SK-N-SH (cell line): ENCODE measurements at regions not wholly inside any gene's neighbourhood (a gene's known extent, or its start where the extent isn't known, plus 50 kb on each side); places are given as distances from the start of the nearest gene placed in this dataset.

ENCODE experiments used
- CTCF ChIA-PET: fragments of 300-600, 350-600 bp; formaldehyde crosslinking; extraction: SDS; loops from one replicate; lab custom pipeline; 2021; lab: Yijun Ruan, JAX
- POLR2A ChIA-PET: fragments of 350-600 bp; sonication (Branson Sonifier 250); formaldehyde crosslinking; extraction: SDS; loops from one replicate; lab custom pipeline; 2020; ENCODE audit warnings: antibody characterized with exemption, inconsistent platforms; lab: Yijun Ruan, JAX
- DNase-seq: peaks from one replicate; pipeline ENCODE4 v3.0.0; 2012
- H2AFZ ChIP-seq: fragments of 200-600 bp; sonication (generic); 2 replicates; pipeline ENCODE4 v1.8.1; 2016; ENCODE audit warnings: antibody characterized with exemption, mild to moderate bottlenecking, low read depth
- H3F3A ChIP-seq: fragments of 200-600 bp; sonication (generic); replicated peaks from 2 replicates; pipeline ENCODE3; 2016; ENCODE audit warnings: antibody characterized with exemption, mild to moderate bottlenecking; ENCODE audit not compliant: insufficient read depth
- H3K27ac ChIP-seq, 2 experiments: fragments of 200-500 bp in 1 of 2; fragments of 200-600 bp in 1 of 2; sonication (Bioruptor generic) in 1 of 2; sonication (generic), shearing (Covaris generic) in 1 of 2; 2 replicates each; pipeline versions ENCODE4 v1.5.1 to v1.6.1; 2014 to 2016; ENCODE audit warnings: low read depth in 2 of 2, inconsistent platforms in 1 of 2, low read length in 1 of 2, mild to moderate bottlenecking in 1 of 2, mixed read lengths in 1 of 2
- H3K27me3 ChIP-seq: fragments of 200-600 bp; sonication (generic), shearing (Covaris generic); 2 replicates; pipeline ENCODE4 v1.6.1; 2016; ENCODE audit warnings: mixed run types; ENCODE audit not compliant: insufficient read depth
- H3K36me3 ChIP-seq, 2 experiments: fragments of 200-500 bp in 1 of 2; fragments of 200-600 bp in 1 of 2; sonication (Bioruptor generic) in 1 of 2; sonication (generic) in 1 of 2; replicated peaks in 1 of 2; 2 replicates each; pipeline versions ENCODE3 to v1.5.1; 2014 to 2016; ENCODE audit warnings: low read length in 1 of 2, mild to moderate bottlenecking in 1 of 2; ENCODE audit not compliant: insufficient read depth in 2 of 2, control insufficient read depth in 1 of 2
- H3K4me1 ChIP-seq, 2 experiments: fragments of 200-500 bp in 1 of 2; fragments of 200-600 bp in 1 of 2; sonication (Bioruptor generic) in 1 of 2; sonication (generic), shearing (Covaris generic) in 1 of 2; 2 replicates each; pipeline versions ENCODE4 v1.5.1 to v1.6.1; 2014 to 2016; ENCODE audit warnings: low read depth in 1 of 2, low read length in 1 of 2, mixed run types in 1 of 2; ENCODE audit not compliant: insufficient read depth in 2 of 2, control insufficient read depth in 1 of 2
- H3K4me2 ChIP-seq: fragments of 200-600 bp; sonication (generic), shearing (Covaris generic); 2 replicates; pipeline ENCODE4 v1.6.1; 2017; ENCODE audit warnings: mixed run types
- H3K4me3 ChIP-seq, 2 experiments: fragments of 200-500 bp in 1 of 2; fragments of 200-600 bp in 1 of 2; sonication (Bioruptor generic) in 1 of 2; sonication (generic), shearing (Covaris generic) in 1 of 2; 2 replicates each; pipeline versions ENCODE4 v1.5.1 to v1.8.1; 2014 to 2016; ENCODE audit warnings: low read depth in 2 of 2, inconsistent platforms in 1 of 2, low read length in 1 of 2, mild to moderate bottlenecking in 1 of 2, mixed read lengths in 1 of 2, moderate library complexity in 1 of 2
- H3K79me2 ChIP-seq: fragments of 200-600 bp; sonication (generic); 2 replicates; pipeline ENCODE4 v1.8.1; 2017; ENCODE audit warnings: mild to moderate bottlenecking; ENCODE audit not compliant: insufficient read depth
- H3K9ac ChIP-seq: fragments of 200-600 bp; sonication (generic); 2 replicates; pipeline ENCODE4 v1.6.1; 2017; ENCODE audit warnings: mixed run types
- H3K9me2 ChIP-seq: fragments of 200-600 bp; sonication (generic); 2 replicates; pipeline ENCODE4 v1.6.1; 2017; ENCODE audit warnings: mixed run types
- H3K9me3 ChIP-seq: fragments of 200-600 bp; sonication (generic); 2 replicates; pipeline ENCODE4 v1.6.1; 2017; ENCODE audit warnings: mixed run types, mild to moderate bottlenecking, moderate library complexity
- H4K20me1 ChIP-seq: fragments of 200-600 bp; sonication (generic); 2 replicates; pipeline ENCODE4 v1.6.1; 2017; ENCODE audit warnings: mild to moderate bottlenecking, mixed run types; ENCODE audit not compliant: insufficient read depth
- CHD2 ChIP-seq: fragments of 150-350 bp; IDR thresholded peaks from 2 replicates; pipeline ENCODE4 v1.6.1; 2018; ENCODE audit warnings: low read length; ENCODE audit not compliant: partially characterized antibody
- EP300 ChIP-seq, 2 experiments: IDR thresholded peaks; 2 replicates each; pipeline versions ENCODE4 v1.4.0 to v1.6.1; 2012; ENCODE audit warnings: borderline replicate concordance in 1 of 2, low read depth in 1 of 2, low read length in 1 of 2
- FOSL2 ChIP-seq: IDR thresholded peaks from 2 replicates; pipeline ENCODE4 v1.4.0; 2012; ENCODE audit warnings: low read depth, mild to moderate bottlenecking, moderate library complexity, borderline replicate concordance
- FOXJ3 ChIP-seq: sonication (generic); formaldehyde crosslinking; IDR thresholded peaks from 2 replicates; pipeline ENCODE4 v1.5.1; 2020; ENCODE audit warnings: mild to moderate bottlenecking, missing genetic modification reagents
- FOXM1 ChIP-seq: IDR thresholded peaks from 2 replicates; pipeline ENCODE4 v1.4.0; 2012; ENCODE audit warnings: low read depth, mild to moderate bottlenecking
- GATA2 ChIP-seq: sonication (generic); formaldehyde crosslinking; IDR thresholded peaks from 2 replicates; pipeline ENCODE4 v1.5.0; 2020; ENCODE audit warnings: mild to moderate bottlenecking, missing genetic modification reagents
- IRF3 ChIP-seq: fragments of 150-350 bp; IDR thresholded peaks from 2 replicates; pipeline ENCODE4 v1.6.1; 2016; ENCODE audit warnings: mild to moderate bottlenecking, low read depth, low read length
- MEF2A ChIP-seq: IDR thresholded peaks from 2 replicates; pipeline ENCODE4 v1.4.0; 2012; ENCODE audit warnings: low read depth, borderline replicate concordance
- NFIC ChIP-seq: IDR thresholded peaks from 2 replicates; pipeline ENCODE4 v1.4.0; 2012; ENCODE audit warnings: borderline replicate concordance
- POLR2AphosphoS5 ChIP-seq: IDR thresholded peaks from 2 replicates; pipeline ENCODE4 v1.6.1; 2012; ENCODE audit warnings: low read depth, low read length
- RAD21 ChIP-seq: IDR thresholded peaks from 2 replicates; pipeline ENCODE4 v1.6.1; 2012; ENCODE audit warnings: mild to moderate bottlenecking, low read length
- REST ChIP-seq: IDR thresholded peaks from 2 replicates; pipeline ENCODE4 v1.6.1; 2012; ENCODE audit warnings: mild to moderate bottlenecking, low read depth, low read length, moderate library complexity
- TCF12 ChIP-seq: IDR thresholded peaks from 2 replicates; pipeline ENCODE4 v1.4.0; 2012
- TEAD4 ChIP-seq: IDR thresholded peaks from 2 replicates; pipeline ENCODE4 v1.4.0; 2012; ENCODE audit warnings: mild to moderate bottlenecking, borderline replicate concordance; ENCODE audit not compliant: insufficient read depth
- USF2 ChIP-seq: fragments of 150-350 bp; IDR thresholded peaks from 2 replicates; pipeline ENCODE4 v1.6.1; 2017; ENCODE audit warnings: antibody characterized with exemption, low read length, low read depth, borderline replicate concordance
- WGBS: methylation state at CpG from one replicate; pipeline ENCODE4 v1.1.6; 2017; ENCODE audit warnings: low lambda C conversion rate; 5-methylcytosine and 5-hydroxymethylcytosine counted together
- TF ChIP-seq, protein P1 (sequence below): IDR thresholded peaks from 2 replicates; pipeline ENCODE4 v1.4.0; 2012; ENCODE audit warnings: low read depth

- Histone ChIP-seq H3K9ac (no peak overlapping the region), H3K36me3 (no peaks in the 10 kb centered on the region), H3K79me2 (no peaks in the 10 kb centered on the region), H3K9me2 (no peaks in the 10 kb centered on the region), H3K4me3 (no peak overlapping the region), H2AFZ (no peak overlapping the region), H3K4me1 (no peaks in the 10 kb centered on the region), H4K20me1 (no peaks in the 10 kb centered on the region), H3K27me3 (no peaks in the 10 kb centered on the region), H3F3A (peaks cover 10% of the 10 kb centered on the region), H3K27ac (no peak overlapping the region), H3K9me3 (peaks cover 6% of the 10 kb centered on the region; the same call in 1 of the 2 replicates), H3K4me2 (no peak overlapping the region)
- no peak for TF ChIP-seq IRF3
- no peak for TF ChIP-seq NFIC
- no peak for TF ChIP-seq FOXJ3 (CRISPR knock-in tag)
- no peak for TF ChIP-seq REST
- TF ChIP-seq FOSL2 = no peak
- TF ChIP-seq, protein P1, sequence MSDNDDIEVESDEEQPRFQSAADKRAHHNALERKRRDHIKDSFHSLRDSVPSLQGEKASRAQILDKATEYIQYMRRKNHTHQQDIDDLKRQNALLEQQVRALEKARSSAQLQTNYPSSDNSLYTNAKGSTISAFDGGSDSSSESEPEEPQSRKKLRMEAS = no peak
- TF ChIP-seq POLR2AphosphoS5 = no peak
- TF ChIP-seq TEAD4 = no peak
- ChIA-PET CTCF (no interaction called here), POLR2A (no interaction called here)
- whole genome bisulfite sequencing = 86% methylated on average over 2 of the region's 2 CpGs
- no peak for DNase-seq
Observed at GRCh38 chr9:13847270-13847669, 466.7 kb downstream of the NFIB start.

DNA sequence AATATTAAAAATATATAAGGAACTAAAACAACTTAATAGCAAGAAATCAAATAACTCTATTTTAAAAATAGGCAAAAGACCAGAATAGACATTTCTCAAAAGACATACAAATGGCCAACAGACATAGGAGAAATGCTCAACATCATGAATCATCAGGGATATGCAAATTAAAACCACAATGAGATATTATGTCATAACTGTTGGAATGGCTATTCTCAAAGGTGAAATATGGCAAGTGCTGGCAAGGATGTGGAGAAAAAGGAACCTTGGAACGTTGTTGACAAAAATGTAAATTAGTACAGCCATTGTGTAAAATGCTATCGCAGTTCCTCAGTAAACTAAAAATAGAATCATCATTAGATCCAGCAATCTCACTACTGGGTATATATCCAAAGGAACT is 468.5 kb downstream of the NFIB start:
- no peak for DNase-seq
- Histone ChIP-seq H2AFZ (no peak overlapping the region), H3K79me2 (no peaks in the 10 kb centered on the region), H3K9ac (no peak overlapping the region), H3K4me1 (peaks cover 0 to 5% of the 10 kb centered on the region in 2 experiments; a peak in 1 of 4 replicates), H3K27ac (peak overlapping the region in 1 of 2 experiments; percentile 8; a peak in 1 of 4 replicates), H3K4me2 (no peak overlapping the region), H3K9me3 (peaks cover 6% of the 10 kb centered on the region; the same call in 1 of the 2 replicates), H4K20me1 (no peaks in the 10 kb centered on the region), H3K9me2 (no peaks in the 10 kb centered on the region), H3K36me3 (no peaks in the 10 kb centered on the region), H3F3A (peaks cover 10% of the 10 kb centered on the region), H3K4me3 (no peak overlapping the region), H3K27me3 (no peaks in the 10 kb centered on the region)
- WGBS = 23% methylated on average over 2 of the region's 2 CpGs
- ChIA-PET POLR2A (no interaction called here), CTCF (no interaction called here)
- TF ChIP-seq MEF2A = peak; percentile 61; the same call in 1 of the 2 replicates
- TF ChIP-seq USF2 = no peak
- peak; percentile 95 for TF ChIP-seq TCF12
- no peak for TF ChIP-seq GATA2 (CRISPR knock-in tag)
- TF ChIP-seq TEAD4 = peak; percentile 75; the same call in 1 of the 2 replicates
- TF ChIP-seq REST = no peak
- peak; percentile 75 for TF ChIP-seq FOSL2
- no peak for TF ChIP-seq CHD2
- TF ChIP-seq RAD21 = no peak
- TF ChIP-seq FOXM1 = no peak
- TF ChIP-seq EP300 (IDR thresholded peaks at IDR 0.05; ENCODE audit: borderline replicate concordance in 1 of 2, low read depth in 1 of 2, low read length in 1 of 2) = peak; percentile 48 to 75; a peak in 2 of 4 replicates
- TF ChIP-seq, protein P1 = no peak
